HG02884 (cell line): ENCODE measurements at regions not wholly inside any gene's neighbourhood (a gene's known extent, or its start where the extent isn't known, plus 50 kb on each side); places are given as distances from the start of the nearest gene placed in this dataset.
"Not testable (repeated sequence)": the region's sequence is repeated elsewhere in the genome, so short reads cannot be mapped to it uniquely, and the experiment has no call there.

Experiments
- ATAC-seq: cut with Tn5 transposase; IDR thresholded peaks from one replicate; pipeline ENCODE4 v1.9.1; 2021; ENCODE audit warnings: mild to moderate bottlenecking, moderate library complexity; ENCODE audit not compliant: unreplicated experiment

DNA sequence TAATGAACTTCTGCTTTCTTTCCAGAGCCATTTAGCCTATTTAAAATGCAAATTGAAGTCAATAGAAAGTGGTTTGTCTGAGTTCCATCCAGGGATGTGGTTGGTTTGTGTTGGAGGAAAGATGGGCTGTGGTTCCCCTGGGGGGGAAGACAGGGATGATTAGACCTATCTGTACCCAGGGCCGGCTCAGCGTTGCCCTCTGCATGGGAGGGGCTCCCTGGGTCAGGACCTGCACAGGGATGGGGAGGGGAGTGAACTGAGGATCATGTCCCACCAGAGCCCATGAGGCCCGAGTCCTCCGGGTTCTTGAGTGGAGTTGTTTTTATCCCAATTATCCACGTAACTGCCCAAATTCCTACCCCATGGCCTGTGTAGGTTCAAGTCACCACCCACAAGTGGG is 76.9 kb upstream of the SFSWAP start:
- ATAC-seq = no peak

- not testable (repeated sequence) for ATAC-seq
These were observed 75.9 kb upstream of the SFSWAP start for GRCh38 chr12:131635012-131635411.

- no peak for ATAC-seq
These were observed 75.3 kb upstream of the SFSWAP start for GRCh38 chr12:131635491-131636122.

DNA sequence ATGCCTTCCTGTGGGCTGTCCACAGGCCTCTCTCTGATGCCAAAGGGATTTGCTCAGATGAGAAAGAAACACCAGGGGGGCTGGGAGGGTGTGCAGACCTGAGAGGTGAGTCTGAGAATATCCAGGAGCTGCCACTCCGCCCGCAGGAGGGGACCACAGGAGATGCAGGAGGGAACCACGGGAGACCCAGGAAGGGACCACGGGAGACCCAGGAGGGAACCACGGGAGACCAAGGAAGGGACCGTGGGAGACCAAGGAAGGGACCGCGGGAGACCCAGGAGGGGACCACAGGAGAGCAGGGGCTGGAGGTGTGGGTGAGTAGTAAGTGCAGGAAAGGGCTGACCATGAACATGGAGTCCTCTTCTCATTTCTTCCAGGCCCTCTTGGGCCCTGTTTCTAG is 74.6 kb upstream of the SFSWAP start:
- no peak for ATAC-seq

DNA sequence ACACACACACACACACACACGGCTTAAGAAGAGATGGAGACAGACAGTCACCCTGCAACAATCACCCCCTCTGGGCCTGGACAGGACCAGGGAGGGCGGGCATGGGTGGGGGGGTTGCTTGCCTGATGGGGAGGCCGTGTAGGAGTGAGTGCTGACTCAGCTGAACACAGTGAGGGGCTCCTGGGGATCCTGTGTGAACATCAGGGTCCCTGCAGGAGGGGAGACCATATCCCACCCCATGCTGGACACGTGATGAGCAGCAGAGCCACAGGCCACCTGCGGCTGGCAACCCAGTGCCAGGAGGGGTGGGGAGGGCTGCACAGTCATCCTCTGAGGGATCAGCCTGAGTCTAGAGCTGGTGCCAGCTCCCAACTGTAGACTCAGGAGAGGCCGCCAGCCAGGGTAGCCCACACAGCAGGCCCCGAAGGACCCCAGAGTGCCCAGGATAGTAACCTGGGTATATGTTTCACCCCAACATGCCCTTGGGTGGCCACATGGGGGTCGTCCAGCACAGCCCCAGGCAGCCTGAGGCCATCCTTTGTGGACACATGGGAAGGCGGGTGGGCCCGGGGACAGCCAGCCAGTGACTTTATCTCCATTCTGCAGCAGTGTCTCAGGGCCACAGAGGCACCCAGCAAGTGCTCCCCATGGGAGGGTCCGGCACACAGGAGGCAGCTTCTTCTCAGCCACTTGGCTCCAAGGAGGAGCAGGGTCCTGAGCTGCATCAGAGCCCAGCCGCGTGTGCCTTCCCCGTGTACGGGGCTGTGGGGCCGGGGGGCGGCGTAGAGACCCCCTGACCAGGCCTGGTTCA is 73.7 kb upstream of the SFSWAP start:
- no peak for ATAC-seq

DNA sequence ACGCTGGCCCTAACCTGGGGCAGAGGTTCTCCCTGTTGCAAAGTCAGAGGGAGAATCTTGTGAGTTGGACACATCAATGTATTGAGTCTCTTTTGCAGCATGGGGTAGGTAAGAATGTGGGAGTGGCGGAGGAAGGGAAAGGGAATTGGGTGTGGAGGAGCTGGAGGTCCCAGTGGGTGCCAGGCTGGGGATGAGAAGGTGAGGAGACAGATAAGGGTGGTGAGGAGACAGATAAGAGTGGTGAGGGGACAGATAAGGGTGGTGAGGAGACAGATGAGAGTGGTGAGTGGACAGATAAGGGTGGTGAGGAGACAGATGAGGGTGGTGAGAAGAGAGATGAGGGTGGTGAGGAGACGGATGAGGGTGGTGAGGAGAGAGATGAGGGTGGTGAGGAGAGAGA is 72.9 kb upstream of the SFSWAP start:
- ATAC-seq = no peak

GRCh38 chr12:131639270-131639940 is 71.5 kb upstream of the SFSWAP start:
- no peak for ATAC-seq

DNA sequence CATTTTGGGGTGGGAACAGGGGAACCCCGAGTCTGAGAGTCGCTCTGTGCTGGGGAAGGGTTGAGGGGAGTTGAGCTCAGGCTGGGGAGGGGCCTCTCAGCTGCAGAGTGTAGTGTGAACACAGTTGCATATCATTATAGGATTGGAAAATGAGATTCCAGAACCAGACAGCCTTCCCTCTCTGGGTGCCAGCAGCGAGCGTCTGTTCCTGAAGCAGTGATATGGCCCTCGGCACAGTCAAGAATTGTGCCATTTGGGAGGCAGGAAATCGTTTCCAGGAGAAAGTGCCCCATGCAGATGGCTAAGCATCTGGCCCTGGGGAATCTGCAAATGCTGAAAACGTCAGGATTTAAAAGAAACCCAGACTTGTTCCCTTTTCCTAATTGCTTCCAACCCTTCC is 70.4 kb upstream of the SFSWAP start:
- ATAC-seq = no peak

GRCh38 chr12:131641315-131641714 is 69.6 kb upstream of the SFSWAP start:
- ATAC-seq = no peak

GRCh38 chr12:131642101-131642540 is 68.8 kb upstream of the SFSWAP start:
- no peak for ATAC-seq

DNA sequence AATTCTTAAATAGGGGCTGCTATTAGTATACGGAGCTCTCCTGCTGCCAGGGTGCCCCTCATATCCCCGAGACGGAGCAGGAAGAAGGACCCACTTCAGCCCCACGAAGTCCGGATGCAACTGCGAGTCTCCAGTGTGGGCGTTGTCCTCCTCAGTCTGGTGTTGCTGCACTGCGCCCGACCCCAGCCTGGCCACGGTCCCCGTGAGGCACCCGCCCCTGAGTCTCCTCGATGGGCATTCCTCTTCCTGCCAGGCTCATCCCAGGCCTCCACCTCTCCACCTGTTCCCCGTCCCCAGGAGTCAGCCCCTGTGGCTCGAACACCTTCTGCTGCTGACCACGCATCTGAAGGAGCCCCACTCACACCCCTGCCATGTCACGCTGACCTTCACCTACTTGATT is 68.1 kb upstream of the SFSWAP start:
- no peak for ATAC-seq

DNA sequence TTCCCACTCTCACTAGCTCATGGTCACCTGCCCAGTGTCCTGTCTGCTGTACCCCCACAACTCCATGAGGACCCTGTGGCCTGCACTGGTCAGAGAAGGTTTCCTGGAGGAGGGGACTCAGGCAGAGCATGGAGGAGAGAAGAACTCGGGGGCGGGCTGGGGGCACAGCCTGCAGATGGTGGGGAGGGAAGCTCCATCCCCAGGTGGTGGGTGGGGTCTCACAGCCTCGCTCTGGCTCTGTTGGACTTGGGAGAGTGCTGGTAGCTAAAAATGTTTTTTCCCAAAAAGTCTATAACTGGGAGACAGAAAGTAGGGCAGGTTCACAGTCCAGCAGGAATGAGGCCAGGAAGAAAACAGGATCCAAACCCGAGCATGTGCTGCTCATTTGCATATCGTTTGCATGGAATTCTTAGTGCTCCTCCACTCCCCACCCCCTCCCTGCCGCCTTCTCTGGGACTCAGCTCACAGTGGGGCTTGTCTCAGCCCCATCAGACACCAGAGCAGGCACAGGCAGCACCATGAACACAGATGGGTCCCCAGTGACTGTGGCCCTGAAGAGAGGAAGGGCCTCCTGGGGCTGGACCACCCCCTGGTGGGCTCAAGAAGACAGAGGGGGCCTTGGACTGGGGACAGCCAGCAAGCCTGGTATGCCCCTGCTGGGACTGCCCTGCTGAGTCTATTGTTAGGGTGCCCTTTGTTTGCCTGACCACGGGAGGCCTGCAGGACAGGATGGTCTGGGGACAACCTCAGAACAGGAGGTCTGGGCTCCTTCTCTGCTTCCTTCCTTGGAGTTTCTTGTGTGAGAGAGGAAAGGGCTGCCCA is 67.0 kb upstream of the SFSWAP start:
- no peak for ATAC-seq

DNA sequence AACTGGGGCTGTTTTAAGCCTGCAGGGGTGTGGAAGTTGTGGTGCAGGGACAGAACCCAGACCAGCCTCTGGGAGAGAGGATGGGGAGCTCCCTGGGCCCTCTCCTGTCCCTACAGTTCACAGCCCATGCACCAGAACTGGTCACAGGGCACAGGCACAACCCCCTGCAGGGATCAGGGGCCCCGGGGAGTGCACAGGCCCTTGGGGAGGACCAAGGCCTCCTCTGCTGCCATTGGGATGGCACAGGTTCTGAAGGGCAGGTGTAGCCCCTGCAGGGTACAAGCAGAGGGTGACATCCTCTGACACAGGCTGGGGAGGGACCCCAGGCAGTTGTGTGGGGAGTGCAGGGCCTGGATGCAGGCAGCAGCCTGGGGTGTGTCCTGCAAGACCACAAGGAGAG is 66.4 kb upstream of the SFSWAP start:
- no peak for ATAC-seq

- ATAC-seq = not testable (repeated sequence)
These were observed 66.0 kb upstream of the SFSWAP start for GRCh38 chr12:131644917-131645316.

GRCh38 chr12:131645557-131645956 is 65.3 kb upstream of the SFSWAP start:
- not testable (repeated sequence) for ATAC-seq

- not testable (repeated sequence) for ATAC-seq
These were observed 64.4 kb upstream of the SFSWAP start for GRCh38 chr12:131646444-131646843.

- no peak for ATAC-seq
These were observed 63.2 kb upstream of the SFSWAP start for GRCh38 chr12:131647667-131648066.

DNA sequence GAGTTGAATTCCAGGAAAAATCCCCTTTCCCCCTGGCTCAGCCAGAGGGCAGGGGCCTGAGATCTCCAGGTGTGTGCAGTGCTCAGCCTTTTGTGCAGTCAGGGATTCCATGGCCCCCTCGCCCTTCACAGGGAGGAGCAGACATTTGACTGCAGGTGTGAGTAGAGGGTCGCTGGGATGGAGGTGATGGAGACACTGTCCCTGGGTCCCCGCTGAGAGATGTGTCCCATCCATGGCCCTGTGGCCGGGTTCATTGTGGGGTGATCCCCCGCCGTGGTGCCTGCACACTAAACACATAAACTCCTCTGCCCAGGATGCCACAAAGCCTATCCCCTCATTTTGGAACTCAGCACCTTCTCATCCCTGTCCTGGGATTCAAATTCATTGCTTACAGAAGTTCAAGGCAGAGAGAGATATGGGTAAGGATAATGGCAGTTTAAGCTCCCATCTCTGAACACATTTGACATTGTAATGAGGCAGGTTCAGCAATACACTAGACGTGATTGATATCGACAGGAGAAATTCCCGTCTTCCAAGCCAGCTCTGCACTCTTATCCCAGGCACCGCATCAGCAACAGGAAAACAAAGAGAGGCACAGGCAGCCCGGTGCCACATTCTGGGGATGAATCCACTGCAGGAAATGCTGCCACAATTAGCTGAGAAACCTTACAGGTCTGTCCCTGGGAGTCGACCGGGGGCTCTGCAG is 55.3 kb upstream of the SFSWAP start:
- ATAC-seq = not testable (repeated sequence)

GRCh38 chr12:131656796-131657195 is 54.1 kb upstream of the SFSWAP start:
- ATAC-seq = not testable (repeated sequence)

DNA sequence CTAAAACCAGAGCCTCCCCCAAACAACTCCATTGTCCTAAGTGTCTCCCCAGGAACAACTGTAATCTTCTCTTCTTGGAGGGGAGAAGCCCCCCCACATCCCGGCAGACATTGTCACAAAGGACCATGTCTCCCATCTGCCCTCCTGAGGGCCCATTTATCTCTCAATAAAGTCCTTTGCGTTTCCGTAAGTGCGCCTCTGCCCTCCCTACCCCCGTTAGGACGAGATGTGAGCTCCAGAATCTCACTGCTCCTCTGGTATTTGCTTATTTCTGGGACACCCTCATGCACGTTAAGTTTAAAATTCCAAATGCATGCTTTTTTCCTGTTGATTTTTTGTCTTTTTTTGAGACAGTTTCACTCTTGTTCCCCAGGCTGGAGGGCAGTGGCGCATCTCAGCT is 52.3 kb upstream of the SFSWAP start:
- ATAC-seq = not testable (repeated sequence)
